Midbrain (tissue), 1 donor: ENCODE measurements at regions not wholly inside any gene's neighbourhood (a gene's known extent, or its start where the extent isn't known, plus 50 kb on each side); places are given as distances from the start of the nearest gene placed in this dataset.
A peak's percentile ranks its signal among the peaks of the same experiment; 100 is the strongest.
"Not testable (repeated sequence)": the region's sequence is repeated elsewhere in the genome, so short reads cannot be mapped to it uniquely, and the experiment has no call there.

Experiments
- DNase-seq: peaks from one replicate; lab custom pipeline; 2025; lab: John Stamatoyannopoulos, UW

DNA sequence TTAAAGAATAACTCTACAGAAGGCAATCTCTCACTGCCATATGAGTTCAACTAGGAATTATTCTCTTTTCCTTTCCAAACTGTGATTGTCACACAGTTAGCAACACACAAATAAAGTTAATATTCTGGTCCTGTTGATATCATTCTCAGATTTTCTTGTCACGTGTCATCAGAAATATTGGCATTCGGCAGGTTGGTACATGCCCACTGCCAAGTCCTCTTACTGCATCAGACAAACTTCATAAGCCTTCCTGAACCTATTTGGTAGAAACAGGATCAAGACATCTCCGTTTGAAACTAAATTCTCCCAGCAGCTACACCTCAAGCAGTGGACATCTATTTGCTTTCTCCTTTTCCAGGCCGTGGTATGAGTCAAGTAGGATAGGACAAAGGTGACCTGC lies 177.9 kb upstream of the SOX2 start:
- no peak for DNase-seq

DNA sequence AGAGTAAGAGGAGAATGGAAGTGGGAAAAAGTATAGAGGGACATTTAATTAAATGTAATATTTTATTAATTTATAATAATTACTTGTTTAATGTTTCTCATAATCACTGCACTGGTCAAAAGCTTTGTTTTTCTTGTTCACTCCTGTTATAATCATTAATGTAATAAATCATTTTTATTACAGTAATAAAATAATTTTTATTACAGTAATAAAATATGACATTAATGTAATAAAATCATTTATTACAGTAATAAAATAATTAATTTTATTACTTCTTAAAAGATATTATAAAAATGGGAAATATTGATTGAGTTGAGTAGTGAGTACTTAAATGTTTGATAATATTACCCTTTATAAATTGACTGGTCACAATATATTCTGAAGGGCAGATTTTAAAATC lies 181.1 kb upstream of the SOX2 start:
- DNase-seq = no peak

DNA sequence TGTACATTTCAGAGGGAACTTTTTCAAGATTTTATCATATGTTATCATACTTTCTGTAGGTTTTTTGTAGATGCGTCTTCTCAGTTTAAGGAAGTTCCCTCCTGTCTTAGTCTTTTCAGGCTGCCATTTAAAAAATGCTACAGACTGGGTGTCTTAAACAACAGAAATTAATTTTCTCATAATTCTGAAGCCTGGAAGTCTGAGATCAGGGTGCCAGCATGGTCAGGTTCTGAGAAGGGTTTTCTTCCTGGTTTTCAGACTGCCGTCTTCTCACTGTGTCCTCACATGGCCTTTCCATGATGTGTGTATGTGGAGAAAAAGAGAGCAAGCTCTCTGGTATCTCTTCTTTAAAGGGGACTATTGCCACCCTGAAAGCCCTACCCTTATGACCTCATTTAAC lies 189.9 kb upstream of the SOX2 start:
- DNase-seq = no peak

DNA sequence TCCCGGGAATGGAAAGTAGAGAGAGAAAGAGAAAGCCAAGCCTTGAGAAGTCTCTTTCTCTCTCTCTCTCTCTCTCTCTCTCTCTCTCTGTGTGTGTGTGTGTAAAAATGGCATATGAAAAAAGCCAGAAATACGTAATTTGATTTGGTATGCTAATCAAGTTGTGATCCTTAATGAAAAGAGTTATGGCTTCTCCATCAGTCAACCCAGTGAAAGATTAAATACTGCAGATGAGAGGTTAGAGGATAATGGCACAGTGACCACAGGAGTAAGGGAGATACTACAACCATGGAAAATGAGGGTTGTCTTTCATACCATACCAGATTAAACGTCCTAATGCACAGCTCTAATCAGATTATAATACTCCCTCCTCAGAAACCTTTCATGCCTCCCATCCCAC lies 193.5 kb upstream of the SOX2 start:
- DNase-seq = no peak

DNA sequence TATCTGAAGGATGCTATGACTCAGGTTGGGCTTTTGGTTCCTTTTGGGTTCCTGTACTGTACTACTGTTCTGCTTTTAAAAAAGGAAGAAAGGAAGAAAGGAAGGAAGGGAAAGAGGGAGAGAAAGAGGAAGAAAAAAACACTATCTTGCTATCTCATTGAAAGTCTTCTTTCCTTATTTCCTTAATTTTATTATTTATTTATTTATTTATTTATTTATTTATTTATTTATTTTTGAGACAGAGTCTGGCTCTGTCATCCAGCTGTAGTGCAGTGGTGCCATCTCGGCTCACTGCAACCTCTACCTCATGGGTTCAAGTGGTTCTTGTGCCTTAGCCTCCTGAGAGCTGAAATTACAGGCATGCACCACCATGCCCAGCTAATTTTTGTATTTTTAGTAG lies 198.9 kb upstream of the SOX2 start:
- DNase-seq = no peak

DNA sequence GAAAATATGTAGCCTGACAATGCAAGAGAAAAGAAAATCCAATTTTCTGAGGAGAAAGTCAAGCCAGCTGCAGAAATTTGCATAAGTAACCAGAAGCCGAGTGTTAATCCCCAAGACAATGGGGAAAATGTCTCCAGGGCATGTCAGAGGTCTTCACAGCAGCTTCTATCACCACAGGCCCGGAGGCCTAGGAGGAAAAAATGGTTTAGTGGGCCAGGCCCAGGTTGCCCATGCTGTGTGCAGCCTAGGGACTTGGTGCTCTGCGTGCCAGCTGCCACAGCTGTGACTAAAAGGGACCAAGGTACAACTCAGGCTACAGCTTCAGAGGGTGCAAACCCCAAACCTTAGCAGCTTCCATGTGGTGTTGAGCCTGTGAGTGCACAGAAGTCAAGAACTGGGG lies 201.2 kb upstream of the SOX2 start:
- DNase-seq = no peak

DNA sequence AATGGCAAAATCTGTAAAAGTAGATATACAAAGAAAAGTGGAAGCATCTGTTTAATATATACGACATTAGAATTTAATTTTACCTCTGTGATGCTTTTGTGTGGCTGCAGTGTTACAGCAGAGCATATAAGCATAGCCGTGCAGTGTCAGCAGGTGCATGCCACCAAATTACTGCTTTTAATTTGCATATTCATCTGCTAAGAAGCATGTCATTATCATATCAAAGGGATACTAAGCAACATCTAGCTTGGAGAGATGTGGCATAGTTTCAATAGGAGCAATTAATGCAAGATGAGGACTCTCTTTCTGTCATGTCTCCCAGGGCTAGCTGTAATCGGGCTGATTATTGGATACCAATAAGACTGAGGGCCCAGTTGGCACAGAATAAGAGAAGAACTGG lies 214.4 kb upstream of the SOX2 start:
- DNase-seq = no peak

DNA sequence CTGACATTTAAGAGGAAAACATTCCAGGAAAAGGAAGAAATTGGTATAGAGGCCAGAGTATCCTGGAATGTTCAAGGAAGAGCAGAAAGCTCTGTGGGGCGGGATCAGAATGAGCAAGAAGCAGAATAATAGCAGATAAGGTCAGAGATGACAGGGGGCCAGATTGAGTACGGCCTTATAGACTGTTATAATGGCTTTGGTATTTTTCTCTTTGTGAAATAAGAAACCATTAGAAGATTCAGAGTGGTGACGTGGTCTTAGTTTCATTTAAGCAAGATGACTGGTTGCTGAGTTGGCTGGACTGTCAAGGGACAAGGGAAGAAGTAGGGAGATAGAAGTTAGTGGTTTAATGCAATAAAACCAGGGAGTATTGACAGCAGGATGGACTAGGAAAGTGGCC lies 218.3 kb upstream of the SOX2 start:
- DNase-seq = no peak

DNA sequence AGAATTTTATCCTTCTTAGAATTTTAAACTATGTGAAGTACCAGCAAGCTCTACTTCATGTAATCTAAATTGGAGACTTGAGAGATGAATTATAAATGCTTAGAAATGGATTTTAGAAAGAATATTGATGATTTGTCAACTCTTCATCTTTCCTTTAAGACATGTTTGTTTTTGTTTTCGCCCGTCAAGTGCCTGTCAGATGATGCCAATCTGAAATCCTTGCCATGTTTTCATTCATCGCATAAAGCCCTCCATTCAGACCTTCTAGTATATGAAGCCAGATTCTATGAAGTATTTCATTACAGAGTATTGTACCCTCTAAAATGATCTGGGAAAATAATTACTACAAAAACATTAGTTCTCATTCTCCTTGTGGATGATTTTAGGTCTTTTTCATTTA lies 223.2 kb upstream of the SOX2 start:
- DNase-seq = no peak

DNA sequence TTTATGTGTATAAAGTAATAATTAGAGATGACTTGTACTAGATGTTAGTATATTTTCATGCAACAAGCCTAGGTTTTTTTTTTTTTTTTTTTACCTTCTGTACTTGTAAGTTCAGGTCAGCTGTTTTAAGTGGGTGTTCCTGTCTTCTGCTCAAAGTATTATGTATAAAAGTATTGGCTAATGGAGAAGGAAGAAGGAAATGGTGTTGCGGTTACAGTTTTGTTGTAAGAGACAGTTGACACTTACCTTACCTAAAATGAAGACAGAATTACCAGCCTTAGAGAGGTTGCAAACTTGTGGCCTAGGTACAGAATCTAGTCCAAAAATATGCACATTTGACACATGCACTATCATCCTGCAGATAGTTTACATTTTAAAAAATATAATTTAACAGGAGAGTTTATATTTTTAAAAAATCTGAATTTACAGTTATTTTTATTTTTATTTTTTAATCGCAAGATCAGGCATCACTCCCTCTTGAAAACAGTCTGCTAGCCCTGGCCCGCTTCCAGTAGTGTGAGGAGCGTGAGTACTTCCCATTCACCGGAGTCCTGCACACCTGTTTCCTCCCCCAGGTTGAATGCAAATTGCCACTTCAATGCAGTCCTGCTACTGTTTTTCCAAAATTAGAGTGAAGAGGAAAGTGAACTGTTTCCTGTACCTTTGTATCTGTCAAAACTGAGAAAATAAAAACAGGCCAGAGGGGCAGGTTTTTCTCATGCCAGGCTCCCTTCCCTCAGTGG lies 224.3 kb upstream of the SOX2 start:
- DNase-seq = no peak

DNA sequence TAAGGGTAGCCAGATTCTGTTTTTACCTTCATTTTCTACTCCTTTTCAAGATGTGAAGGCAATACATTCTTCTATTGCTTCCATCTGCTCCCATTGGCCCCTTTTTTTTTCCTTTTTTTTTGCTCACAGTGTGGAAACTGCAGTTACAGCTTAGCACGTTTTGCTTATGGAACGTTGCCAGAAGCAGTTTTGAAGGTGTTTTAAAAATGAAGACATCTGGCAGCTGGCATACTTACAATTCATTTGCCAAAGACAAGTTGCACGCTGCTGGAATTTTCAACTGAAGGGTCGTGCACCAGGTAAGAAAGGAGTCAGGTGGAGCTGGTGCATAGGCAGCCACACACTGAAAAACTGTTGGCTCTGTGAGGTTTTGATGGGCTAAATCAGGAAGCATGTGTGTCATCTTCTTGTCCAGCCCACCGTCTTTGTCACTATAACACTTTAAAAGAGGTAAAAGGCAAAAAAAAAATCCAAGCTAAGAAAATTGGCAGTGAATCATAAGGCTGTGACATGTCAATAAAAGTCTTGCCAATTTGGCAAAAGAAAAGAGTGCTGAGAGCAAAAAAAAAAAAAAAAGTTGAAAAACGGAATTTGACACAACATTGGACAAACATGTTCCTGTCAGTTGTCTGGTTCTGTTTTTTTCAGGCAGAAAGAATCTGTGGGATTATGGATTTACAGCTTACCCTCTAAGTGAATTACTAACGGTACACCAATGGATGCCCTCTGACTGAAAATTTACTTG lies 225.4 kb upstream of the SOX2 start:
- peak; percentile 49 for DNase-seq

DNA sequence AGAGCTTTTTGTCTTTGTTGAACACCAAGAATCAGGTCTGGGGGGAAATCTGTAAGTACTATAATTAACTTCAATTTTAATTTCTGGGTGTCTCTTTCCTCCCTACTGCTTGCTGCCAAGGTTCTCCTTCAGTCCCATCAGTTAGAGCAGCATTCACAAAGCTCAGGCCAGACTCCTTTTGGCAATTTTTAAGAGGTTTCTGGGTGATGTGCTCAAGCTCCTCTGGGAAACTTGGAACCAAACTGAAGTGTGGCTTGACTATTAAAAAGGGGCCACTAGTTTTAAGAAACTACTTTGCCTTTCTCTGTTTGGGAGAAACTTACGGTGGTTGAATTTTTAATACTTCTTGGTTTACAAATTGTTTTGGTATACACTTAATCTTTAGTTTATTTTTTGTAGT lies 227.7 kb upstream of the SOX2 start:
- DNase-seq = peak; percentile 61

DNA sequence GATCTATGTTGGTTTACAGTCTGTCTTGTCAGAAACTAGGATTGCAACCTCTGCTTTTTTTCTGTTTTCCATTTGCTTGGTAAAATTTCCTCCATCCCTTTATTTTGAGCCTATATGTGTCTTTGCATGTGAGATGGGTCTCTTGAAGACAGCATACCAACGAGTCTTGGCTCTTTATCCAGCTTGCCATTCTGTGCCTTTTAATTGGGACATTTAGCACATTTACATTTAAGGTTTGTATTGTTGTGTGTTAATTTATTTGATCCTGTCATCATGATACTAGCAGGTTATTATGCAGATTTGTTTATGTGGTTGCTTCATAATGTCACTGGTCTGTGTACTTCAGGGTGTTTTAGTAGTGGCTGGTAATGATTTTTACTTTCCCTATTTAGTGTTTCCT lies 236.6 kb upstream of the SOX2 start:
- not testable (repeated sequence) for DNase-seq

DNA sequence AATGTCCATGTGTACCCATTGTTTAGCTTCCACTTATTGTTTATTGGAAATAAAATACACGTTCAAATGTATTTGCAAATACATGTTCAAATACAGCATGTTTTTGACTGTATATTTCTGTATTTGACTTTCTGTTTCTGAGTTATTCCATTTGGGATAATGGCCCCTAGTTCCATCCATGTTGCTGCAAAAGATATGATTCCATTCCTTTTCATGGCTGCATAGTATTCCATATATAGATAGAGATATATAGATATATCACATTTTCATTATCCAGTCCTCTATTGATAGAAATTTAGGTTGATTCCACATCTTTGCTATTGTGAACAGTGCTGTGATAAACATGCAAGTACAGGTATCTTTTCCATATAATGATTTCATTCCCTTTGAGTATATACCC lies 241.4 kb upstream of the SOX2 start:
- no peak for DNase-seq

DNA sequence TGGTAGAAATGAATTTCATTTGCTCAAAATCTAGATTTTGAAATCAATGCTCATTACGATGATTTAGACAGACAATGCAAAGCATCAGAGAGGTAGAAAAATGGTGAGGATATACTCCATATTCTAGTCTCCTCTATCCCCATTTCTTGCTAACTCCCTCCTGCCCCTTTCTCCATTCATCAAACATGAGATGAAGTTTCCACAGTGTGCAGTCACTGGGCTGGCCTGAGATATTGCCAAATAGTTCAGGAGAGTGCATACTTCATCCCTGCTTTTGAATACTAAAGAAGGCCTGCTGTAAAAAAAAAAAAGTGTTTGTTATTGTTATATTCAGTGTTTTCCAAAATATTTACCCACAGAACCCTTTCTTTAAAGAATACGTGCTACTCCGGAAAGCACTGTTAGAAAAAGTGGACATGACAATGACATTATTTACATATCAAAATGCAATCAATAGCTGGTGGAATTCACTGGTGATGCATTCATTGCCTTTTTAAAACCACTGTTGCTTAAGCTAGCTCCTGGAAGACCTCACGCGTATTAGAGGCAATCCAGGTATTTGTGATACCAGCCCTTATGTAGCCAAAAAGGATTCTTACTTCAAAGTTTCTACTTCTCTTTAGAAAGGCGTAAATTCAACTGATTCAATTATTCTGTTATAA lies 247.6 kb upstream of the SOX2 start:
- DNase-seq = peak; percentile 24

DNA sequence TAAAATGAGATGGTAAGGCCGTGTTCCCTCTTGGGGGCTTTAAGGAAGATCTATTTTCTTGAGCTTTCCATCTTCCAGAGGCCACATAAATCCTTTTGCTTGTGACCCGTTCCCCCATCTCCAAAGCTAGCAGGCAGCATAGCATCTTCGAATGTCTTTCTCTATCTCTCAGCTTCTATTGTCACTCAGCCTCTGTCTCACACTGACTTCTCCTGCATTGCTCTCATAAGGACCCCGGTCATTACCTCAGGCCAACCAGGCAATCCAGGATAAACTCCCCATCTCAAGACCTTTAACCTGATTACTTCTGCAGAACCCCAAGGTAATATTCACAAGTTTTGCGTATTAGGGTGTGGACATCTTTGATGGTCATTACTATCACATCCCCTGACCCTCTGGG lies 250.3 kb upstream of the SOX2 start:
- peak; percentile 20 for DNase-seq

DNA sequence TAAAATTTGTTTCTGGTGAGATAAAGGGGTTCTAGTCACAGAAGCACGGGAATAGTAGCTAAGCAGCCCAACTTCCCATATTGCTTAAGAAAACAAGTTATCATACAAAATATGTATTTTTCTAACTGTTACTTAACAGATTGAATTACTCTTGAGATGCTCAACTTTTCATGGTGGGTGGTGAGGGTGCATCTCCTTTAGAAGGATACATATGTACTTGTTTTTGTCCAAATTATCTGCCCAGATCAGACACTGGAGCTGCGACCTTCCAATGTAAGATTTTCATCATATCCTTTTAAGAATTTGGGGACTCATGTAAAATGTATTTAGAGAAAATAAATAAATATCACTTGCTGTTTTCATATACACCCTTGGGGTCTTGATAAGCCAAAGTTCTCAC lies 252.2 kb upstream of the SOX2 start:
- DNase-seq = no peak

DNA sequence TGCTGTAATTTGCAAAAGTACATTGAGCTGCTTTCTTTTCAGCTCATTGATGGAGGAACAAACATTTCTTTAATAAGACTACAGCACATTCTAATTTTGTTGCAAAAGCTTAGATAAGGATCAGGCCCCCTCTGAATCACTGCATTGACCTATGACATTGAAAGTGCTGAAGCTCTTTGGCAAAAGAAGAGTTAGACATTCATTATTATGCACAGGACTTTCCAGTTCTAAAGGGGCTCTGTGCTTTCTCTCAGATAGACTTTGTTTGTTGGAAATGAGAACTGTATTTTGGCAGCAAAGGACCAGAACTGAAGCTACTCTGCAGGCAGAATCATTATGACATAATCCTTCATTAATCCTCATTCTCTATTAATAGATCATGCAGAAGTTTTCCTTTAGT lies 252.9 kb upstream of the SOX2 start:
- DNase-seq = peak; percentile 82

DNA sequence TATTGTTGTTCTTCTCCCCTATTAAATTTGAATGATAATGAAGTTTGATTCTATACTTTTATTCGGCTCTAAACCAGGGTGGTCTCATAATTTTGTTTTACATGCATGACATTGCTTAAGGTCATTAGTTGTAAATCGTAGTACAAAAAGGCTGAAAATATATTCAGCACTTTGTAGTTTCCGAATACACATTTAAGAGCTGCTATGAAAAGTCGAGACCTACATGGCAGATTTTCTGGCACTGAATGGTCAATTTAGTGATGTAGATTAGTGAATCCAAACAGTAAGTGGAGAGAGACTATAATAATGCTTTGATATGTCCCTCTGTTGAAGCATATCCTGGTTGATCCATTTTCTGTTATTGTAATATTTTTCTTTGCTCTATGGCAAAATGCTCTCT lies 254.0 kb upstream of the SOX2 start:
- DNase-seq = no peak

DNA sequence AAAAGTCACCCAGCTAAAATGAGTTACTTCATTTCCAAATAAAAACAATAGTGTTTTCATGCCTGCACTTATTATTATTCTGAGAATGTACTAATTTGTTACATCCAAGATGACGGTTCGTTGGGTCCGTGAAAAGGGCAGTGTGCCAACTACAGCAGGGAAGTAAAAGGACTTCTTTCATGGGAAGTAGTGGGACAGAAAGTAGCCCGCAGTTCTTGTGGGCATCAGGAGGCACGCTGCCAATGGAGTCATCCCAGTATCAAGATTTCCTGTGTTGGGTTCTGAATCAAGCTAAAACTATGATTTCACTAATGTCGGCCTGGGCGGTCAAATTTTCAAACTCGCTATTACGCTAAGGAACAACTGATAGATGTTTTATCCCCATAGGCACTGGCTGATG lies 254.5 kb upstream of the SOX2 start:
- DNase-seq = peak; percentile 95

DNA sequence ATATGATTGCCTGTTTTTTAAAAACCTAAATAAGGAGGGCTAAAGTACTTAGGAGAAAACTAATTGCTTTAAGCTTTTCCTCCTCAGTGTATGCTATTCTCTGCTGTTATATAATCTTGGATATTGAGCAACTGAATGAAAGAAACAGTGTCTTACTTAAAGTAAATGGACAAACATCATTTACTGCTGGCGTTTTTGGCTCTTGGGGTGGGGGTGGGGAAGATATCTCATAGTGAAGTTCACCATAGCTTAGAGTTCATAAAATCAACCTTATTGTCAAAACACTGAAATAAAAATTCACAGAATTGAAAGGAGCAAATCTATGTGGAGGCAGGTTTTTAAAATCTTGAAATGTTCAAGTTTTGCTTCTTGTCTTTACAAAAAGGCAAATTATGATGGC lies 256.4 kb upstream of the SOX2 start:
- peak; percentile 66 for DNase-seq

DNA sequence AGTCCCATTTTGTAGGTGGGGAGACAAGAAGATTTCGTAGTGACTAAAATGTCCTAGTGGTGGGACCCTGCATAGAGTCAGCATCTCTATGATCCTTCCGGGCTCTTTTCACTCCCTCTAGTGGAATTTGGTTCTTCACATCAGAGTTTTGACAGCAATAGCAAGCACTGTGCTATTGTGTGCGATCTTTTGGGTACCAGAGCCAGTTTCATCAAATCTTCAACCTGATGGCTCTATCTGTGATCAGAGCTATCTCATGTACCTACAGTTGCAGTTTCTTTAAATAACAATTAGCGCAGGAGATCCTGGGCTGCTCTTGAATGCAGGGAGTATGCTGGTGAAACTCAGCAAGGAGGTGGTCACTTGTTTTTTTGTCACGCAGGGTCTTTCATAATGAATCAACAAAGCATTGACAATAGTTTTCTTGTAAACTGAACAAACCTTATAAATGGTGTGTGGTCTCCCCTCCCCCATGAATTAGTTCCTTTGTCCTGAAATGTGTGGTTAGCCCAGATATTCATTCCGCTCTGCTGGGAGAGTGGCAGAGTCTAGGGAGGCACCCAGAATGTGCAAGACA lies 257.2 kb upstream of the SOX2 start:
- peak; percentile 83 for DNase-seq

DNA sequence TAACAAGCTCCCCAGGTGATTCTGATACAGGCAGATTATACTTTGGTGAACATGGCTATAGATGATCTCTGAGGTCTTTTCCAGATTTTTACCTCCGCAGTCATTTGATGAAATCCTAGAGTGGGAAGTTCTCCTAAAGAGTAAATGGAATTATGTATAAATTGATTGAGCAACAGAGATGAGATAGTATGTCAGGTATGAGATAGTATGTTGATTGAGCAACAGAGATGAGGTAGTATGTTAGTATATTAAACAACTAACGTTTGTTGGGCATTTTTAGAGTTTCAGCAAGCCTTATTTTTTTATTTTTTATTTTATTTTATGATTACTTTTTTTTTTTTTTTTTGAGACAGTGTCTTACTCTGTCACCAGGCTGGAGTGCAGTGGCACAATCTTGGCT lies 265.0 kb upstream of the SOX2 start:
- DNase-seq = no peak
